Stimulated activated CD4-positive, alpha-beta T cell treated with anti-CD3 and anti-CD28 coated beads, Interleukin-2, amount 100 ng/mL, for 4 hours (primary cell): ENCODE measurements at regions not wholly inside any gene's neighbourhood (a gene's known extent, or its start where the extent isn't known, plus 50 kb on each side); places are given as distances from the start of the nearest gene placed in this dataset.

Experiments
- DNase-seq: peaks from one replicate; pipeline ENCODE4 v3.0.0-alpha.2; 2020; ENCODE audit warnings: low read depth

DNA sequence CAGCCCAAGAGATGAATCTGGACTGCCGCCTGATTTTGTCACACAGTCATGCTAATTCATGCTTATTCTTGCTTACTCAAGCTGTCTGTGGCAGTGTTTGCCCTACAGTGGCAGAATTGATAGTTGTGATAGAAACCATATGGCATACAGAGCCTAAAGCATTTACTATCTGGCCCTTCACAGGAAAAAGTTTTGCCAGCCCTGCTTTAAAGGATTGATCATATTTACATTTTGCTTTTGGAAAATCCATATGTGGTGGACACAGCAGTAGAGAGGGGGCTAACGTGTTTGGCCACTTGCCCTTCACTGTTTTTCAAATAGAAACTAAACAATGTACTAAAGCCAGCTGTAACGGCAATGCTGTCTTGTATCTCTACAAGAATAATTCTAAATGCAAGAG is 974.0 kb upstream of the GHITM start:
- no peak for DNase-seq

DNA sequence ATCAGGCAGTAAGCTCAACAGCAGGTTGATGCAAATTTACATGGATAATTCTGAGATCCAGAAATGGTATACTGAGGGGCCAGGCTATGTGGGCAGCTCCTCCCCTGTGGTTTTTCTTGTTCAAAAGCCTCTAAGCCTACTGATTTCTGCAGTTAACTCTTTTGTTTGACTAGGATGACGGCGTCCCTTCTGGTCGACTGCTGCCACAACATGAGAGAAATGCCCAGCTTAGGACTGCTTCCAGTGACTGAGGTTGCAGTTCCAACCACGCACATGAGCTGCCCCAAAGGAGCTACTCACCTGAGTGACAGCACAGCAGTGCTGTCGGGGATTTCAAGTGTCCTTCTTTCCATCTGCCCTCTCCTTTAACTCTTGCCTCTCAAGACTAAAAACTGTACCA is 973.0 kb upstream of the GHITM start:
- no peak for DNase-seq

DNA sequence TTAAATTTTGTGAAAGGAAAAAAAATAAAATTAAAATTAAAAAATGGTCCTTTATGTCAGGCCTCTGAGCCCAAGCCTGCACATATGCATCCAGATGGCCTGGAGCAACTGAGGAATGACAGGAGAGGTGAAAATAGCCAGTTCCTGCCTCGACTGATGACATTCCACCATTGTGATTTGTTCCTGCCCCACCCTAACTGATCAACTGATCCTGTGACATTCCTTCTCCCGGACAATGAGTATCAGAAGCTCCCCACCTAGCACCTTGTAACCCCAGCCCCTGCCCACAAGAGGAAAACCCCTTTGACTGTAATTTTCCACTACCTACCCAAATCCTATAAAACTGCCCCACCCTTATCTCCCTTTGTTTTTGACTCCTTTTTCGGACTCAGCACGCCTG is 972.2 kb upstream of the GHITM start:
- no peak for DNase-seq

DNA sequence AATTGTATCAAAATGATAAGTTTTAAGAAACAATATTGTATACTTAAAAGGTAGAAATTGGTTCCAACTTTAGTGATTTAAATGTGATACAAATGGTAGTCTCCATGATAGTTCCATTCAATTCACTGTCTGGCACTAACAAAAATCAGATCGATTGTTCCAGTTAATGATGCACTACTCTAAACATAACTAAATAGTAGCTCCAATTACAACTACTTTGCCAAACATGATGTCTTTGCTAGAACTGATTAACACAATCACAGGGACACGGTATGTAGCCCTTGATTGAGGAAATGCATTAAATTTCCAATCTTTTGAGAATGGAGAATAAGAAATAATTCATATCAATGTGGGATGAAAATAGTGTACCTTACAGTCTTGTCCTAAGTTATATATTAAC is 962.4 kb upstream of the GHITM start:
- no peak for DNase-seq

DNA sequence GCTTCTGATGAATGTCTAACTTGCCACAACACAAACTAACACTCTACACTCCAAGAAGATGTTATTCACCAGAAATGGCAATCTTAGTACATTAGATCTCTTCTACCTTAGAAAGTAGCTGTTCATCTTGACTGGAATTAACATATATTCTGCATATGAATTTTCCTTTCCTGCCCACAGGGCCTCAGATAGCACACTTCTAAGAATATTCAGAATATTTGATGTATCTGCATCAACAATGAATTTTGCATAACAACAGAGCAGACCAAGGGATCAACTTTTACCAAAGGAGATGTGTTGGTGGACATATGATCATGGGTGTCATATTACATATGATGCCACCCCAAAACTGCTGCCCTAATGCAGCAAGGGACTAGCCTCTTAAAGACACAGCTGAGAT is 960.8 kb upstream of the GHITM start:
- no peak for DNase-seq

DNA sequence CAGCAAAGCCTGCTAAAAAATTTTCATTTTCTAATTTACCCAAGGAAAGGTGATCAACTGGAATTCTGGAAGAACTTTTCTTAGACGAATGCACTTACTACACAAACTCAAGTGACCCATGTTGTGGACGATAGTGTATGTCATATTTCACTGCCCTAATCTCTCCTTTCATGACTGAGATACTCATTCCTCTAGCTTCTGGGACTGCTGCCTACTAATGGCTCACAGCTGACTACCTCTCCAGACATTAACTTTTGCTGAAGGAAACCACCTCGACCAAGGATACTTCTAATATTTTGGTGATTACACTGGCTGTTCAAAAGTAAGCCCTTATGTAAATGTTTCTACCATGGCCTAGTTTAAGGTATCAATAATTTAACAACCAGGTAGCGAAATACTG is 959.9 kb upstream of the GHITM start:
- no peak for DNase-seq

DNA sequence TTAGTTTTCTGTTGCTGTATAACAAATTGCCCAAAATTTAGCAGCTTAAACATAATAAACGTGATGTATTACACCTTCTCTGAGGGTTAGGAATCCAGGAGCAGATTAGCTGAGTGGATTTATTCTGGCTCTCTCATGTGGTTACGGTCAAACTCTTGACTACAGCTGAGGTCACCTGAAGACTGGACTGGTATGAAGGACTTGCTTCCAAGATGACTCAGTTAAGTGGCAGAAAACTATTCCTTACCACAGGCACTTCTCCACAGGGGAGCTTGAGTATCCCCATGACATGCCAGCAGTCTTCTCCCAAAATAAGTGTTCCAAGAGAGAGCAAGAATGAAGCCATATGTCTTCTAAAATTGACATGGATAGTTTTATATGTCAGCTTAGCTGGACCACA is 957.2 kb upstream of the GHITM start:
- no peak for DNase-seq

DNA sequence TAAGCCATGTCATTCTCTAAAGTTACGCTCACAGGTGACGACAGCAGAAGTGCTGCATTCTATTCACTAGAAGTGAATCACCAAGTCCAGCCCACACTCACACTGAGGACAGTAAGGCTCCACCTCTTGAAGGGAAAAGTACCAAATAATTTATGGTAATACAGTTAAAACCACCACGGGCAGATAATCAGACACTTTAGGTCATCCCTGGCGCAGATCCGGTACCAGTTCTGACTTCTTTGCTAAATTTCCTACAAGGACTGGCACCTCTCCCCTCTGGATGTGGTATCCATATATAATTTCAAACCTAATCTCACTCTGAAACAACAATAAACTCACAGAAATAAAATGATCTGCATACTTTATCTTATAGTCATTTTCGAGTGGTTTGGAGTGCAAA is 954.7 kb upstream of the GHITM start:
- no peak for DNase-seq

DNA sequence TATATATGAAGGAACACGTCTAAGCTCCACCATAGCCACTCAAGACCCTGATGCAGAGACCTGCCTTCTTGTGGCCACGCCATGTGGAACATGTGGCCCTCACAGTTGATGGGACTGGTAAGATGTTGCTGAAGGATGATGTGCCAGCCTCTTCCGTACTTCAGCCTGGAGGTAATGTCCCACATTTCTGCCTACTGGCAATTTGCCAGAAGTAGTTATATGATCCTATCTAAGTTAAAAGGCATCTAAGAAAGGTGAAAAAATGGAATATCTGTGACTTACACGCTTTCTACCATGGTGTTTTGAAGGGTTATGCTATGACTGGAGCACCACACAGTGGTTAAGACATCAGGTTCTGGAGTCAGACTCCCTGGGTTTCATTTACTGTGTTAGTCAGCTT is 948.7 kb upstream of the GHITM start:
- DNase-seq, result no peak

DNA sequence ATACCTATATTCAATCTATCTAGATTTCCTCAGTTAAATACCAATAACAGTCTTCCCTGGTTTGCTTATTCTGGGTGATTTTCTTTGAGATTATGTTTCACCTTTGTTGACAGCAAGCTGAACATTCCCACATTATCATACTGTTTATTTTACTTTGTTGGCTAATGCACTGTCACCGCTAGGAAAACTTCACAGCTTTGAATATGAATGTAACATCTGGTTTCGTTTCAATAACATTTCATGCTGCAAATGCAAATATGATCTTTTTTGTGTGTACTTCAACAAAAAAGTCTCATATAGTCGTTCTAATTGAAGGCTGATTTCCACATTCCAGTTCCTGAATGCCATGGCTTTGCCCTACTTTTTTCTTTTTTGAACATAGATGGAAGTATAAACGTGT is 946.3 kb upstream of the GHITM start:
- no peak for DNase-seq

DNA sequence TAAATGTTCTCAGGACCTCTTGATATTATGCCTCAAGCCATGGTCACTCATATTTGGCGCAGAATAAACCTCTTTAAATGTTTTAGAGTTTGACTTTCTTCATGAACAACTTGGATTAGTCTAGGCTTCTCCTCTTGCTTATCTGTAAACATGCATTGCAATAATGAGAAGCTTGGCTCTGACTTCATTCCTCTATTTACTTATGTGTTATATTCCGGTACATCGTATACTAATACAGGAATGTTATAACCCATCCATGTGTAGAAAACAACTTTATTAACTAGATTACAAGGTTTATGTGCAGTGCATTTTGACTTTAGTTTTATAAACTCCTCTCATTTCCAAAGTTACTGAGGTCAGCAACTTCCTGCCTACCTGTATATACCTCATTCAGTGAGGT is 944.3 kb upstream of the GHITM start:
- DNase-seq, result no peak

DNA sequence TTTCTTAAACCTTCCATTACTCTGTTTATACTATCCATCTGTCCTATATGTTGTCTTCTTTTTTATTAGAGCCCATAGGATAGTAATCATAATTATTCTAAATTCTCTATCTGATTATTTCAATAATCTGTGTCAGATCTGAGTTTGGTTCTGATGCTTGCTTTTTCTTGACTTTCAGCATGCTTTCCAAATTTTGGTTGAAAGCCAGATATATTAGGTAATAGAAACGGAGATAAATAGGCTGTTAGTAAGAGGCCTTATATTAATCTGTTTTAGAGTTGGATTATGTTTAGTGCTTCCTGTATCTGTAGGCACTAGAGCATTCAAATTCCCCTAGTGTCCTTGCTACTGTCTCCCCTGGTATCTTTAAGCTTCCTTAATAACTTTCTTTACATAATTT is 939.9 kb upstream of the GHITM start:
- no peak for DNase-seq

DNA sequence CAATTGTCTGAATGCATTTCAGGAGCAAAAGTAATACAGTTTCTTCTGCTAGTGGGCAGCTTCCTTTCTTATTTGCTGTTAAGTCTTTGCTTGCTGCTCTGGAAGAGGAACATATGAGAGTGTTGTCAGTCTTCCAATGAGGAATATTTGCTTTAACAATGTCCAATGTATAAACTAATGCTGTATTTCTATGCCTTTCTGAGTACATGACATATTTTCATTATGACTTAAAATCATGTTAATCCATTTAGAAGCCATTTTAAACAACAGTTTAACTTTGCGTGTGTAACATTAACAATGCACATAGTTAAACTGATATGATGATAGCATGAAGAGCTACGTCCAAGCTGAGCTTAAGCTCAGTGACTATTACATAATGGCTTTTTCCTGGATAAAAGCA is 933.4 kb upstream of the GHITM start:
- no peak for DNase-seq

DNA sequence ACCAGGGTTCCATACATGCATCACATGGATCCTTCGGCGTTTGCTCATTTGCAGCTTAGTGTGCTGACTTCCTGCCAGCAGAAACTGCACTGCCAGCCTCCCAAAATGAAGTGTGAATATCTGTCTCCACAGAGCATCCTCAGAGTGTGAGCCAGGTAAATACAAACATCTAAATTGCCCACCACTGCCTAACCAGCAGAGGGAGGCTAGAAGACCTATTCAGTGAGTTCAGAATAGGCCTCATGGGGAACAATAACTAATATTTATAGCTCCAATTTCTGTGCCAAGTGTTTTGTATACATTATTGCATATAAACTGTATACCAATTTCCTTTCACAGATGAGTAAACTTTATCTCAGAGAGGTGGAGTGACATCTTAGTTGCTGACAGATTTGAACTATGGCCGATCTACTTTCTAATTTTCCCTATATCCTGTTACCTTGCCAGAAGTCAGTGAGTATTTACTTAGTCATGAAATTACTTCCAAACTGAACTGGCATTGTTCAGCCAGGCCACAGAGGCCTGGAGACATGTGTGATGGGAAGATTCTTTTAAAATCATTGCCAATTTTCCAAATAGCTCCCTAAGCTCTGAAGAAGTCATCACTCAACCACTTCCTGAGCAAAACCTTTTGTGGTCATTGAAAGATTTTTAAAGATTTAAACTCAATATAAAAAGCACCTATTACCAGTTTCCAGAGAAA is 926.5 kb upstream of the GHITM start:
- DNase-seq, result no peak

DNA sequence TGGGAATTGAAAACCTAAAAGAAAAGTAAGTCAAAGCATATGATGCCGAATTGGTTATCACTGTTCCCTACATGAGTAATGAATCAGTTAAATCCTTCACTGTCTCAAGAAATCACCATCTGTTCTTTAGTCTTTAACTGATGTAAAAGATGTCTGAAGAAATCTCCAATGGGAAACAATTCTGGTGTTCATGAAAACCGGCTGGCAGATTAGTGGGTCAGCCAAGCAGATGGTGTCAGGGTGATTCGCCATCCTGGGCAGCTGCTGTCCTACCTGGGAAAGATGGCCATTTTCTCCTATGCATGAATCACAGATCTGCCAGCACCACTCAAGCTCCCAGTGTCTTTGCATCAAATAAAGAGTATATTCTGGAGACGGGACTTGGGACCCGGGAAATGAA is 925.2 kb upstream of the GHITM start:
- no peak for DNase-seq

DNA sequence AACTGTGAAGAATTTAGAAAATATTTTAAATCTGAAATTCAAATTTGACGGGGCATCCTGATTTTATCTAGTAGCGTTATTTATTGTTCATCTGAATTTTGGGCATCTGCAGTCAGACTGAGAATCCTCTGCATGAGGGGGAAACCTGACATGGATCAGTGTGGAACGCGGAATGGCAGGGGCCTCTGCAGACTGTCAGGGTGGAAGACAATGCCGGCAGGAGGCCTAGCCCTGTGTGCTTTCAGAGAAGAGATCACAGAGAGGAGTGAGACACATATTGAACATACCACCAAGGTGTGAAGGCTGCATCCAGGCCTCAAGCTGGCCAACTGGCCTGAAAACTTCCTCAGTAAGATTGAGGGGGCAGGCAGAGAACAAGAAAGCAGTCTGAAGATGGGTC is 921.1 kb upstream of the GHITM start:
- no peak for DNase-seq

DNA sequence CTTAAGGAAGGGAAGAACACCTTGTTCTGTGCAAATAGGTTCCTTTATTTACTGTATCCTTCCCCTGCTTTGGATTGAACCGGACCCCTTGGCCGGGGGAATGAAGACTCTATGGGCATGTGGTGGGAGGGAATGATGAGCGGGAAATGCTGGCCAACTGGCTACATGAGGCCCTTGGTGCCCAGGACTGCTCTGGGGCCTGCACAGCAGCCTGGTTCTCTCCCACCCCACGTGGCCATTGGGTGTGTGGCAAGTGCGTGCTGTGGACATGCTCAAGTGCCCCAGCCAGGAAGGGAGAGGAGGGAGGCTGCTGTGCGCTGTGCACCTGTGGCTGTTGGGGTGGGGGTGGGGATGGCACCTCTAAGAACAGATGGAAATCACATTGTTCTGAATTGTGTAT is 917.0 kb upstream of the GHITM start:
- no peak for DNase-seq

DNA sequence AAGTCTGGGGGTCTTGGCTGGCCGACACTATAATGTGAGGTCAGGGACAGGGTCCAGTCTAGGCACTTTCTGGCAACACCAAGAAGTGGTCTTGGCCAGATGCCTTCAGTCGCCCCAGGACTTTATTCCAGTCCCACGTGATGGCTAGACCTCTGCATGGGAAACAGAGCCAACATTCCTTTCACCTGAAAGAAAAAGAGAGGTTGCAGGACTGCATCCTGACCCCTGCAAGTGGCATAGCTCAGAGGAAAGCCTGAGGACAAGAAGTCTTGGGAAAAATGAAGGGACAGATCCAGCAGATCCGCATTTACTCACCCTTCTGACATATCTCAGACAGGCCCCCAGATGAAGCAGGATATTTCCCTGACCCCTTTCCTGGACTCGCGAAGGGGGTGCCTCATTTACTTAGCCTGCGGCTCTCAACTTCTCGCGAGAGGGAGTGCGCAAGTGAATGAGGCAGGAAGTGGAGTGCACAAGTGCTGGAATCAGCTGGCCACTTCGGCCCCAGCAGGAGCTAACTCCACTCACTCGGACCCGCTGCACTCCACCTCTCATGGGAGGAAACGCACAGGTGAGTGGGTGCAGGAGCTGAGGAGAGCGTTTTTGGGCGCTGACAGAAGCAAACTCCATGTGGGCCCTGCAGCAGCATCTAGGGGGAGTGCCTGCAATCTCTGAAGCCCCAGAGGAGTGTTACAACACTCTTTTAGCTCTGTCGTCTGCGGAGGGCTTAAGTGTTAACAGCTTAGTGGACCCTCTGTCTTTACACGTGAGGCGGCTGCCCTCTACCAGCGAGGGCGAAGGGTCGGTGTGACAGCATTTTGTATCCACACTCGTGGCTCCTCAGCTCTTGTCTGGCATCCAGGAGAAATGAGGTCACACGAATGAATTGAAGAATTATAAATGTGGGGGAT is 916.2 kb upstream of the GHITM start:
- no peak for DNase-seq

DNA sequence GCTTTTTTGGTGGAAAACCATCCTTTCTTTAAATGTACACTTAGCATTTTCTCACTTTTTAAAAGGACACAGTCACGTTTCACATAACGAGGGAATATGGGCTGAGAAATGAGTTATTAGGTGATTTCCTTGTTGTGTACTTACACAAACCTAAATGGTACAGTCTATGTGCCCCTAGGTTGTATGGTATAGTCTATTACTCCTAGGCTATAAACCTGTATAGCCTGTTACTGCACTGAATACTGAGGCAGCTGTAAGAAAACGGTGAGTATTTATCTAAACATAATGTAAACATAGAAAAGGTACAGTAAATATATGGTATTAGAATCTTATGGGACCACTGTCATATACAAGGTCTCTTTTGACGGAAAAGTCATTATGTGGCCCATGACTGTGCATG is 913.5 kb upstream of the GHITM start:
- DNase-seq, result no peak

DNA sequence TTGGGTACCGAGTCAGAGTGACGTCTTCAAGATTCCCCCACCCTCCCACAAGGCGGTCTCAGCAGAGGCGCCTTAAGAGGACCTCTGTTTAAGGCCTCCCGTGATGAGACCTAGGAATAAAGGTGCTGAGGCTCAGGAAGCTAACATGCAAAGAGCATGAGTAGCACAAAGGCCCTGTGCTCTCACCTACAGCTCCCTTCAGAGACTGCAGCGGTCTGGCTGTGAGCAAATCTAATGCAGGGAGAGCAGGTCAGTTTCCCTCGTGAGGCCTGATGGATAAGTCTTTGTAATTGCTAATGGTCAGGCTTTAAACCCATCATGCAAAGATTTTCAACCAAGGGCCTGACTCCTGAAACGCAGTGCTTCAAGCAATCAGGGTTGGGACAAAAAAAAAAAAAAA is 909.3 kb upstream of the GHITM start:
- no peak for DNase-seq

DNA sequence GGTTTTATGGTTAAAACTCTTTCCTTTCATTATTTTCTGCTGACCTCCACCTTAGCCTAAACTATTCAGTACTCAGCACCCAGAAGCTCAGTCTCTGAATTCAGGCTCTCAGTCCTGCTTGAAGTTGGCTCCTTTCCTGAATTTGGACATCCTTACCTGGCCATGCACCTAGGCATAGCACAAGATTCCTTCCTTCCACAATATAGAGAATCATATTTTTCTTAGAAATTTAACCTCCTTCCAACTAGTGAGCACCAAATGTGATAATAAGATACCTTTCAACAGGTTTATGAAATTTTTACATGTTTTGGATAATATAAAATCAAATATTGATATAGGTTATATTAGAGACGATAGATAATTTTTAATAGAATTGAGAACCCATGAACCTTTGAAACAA is 905.6 kb upstream of the GHITM start:
- no peak for DNase-seq

DNA sequence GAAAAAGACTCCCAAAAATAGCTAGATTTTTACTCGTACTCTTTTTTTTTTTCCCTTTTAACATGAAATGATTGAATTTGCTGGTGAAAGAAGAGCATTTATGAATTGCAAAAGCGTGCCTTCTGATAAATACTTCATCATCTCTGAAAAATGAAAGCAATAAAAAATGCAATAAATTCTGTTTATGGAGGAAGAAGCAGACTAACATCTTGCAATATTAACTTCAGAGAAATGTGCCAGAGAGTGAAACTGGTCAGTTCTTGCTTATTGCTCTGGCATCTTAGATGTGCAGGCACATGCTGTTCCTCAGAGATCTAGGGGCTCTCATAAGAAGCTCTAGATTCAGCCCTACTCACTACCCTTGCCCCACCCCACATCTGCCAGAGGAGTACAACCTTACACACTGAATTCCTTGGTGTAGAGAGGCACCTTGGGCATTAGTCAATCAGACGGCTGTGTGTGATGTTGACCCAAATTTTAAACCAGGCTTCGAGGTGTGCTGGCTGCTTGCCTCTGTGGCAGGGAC is 891.1 kb upstream of the GHITM start:
- DNase-seq, result no peak

DNA sequence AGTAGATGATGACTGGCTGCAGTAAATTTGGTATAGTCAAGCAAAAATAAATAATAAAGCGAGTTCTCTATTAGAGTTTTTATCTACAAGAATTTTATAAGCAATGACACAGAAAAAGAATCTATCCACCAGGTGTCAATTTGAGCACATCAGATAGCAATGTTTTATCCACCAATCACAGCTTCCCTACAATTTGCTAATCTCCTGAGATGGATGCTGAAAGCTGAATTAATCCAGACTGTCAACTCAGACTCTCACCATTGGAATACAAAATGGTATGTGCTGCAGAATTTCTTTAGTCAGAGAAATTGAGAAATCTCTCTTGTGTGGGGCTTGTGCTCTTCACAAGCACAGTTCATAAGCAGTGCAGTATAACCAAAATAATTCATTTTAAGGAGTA is 888.9 kb upstream of the GHITM start:
- DNase-seq, result no peak

DNA sequence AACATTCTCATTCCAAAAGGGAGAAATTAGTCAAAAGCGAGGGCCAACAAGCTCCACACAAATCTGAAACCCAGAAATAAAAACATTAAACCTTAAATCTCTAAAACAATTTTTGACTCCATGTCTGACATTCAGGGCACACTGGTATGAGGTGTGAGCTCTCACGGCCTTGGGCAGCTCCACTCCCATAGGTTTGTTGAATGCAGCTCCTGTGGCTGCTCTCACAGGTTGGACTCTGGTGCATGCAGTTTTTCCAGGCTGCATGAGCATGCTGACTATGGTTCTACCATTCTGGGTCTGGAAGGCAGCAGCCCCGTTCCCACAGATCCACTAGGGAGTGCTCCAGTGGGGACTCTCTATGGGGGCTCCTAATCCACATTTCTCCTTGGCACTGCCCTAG is 887.1 kb upstream of the GHITM start:
- no peak for DNase-seq
